H54 (cell line): ENCODE measurements at regions not wholly inside any gene's neighbourhood (a gene's known extent, or its start where the extent isn't known, plus 50 kb on each side); places are given as distances from the start of the nearest gene placed in this dataset.

Experiments used
- DNase-seq: peaks from one replicate; pipeline ENCODE4 v3.0.0; 2011; ENCODE audit warnings: low spot score, mixed read lengths; ENCODE audit not compliant: insufficient read length
- FAIRE-seq: peaks from 3 replicates; lab custom pipeline; 2011; peaks lifted over from hg19 to GRCh38; lab: Jason Lieb, UNC
- POLR2A ChIP-seq: IDR thresholded peaks from 2 replicates; pipeline ENCODE4 v1.6.1; 2011; ENCODE audit warnings: low read depth, mild to moderate bottlenecking, low read length

DNA sequence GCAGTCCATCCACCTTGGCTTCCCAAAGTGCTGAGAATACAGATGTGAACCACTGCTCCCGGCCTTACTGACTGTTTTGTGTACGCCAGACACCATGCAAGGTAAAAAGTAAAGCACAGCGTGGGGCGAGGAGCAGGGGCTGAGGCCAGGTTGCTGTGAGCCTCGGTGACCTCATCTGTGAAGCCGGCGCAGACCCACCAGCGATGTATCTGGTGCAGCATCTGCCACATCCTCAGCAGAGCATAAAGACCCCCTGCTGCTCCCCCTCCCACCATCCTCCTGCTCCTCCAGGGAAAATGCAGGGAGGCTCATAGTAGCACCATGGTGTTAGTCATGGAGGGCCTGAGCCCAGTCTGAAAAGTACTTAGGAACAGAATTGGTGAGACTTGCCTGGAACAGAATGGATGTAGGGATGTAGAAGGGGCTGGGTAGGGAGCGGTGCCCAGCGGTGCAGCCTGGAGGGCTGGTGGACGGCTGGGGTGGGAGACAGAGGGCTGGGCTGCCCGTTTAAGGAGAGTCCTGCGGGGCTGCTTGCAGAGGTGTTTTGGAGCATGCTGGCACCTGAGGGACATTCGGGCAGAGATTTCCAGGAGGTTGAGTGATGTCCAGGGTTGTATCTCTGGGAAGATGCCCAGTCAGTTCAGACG is 462.4 kb downstream of the BRD1 start:
- TF ChIP-seq POLR2A = no peak
- DNase-seq (no peak), FAIRE-seq (no peak)

DNA sequence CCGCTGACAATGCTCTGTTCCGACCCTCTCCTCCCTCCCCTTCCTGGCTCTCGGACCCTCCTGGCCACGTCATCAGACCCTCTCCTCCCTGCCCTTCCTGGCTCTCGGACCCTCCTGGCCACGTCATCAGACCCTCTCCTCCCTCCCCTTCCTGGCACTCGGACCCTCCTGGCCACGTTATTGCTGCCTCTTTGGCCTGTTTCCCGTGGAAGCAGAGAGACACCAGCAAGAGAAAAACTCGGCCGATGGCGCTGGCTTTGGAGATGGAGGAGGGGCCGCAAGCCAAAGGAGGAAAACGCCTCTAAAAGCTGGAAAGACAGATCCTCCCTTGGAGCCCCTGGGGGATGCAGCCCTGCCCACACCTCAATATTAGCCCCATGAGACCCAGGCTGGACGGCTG is 463.3 kb downstream of the BRD1 start:
- no peak for FAIRE-seq
- no peak for TF ChIP-seq POLR2A
- no peak for DNase-seq

DNA sequence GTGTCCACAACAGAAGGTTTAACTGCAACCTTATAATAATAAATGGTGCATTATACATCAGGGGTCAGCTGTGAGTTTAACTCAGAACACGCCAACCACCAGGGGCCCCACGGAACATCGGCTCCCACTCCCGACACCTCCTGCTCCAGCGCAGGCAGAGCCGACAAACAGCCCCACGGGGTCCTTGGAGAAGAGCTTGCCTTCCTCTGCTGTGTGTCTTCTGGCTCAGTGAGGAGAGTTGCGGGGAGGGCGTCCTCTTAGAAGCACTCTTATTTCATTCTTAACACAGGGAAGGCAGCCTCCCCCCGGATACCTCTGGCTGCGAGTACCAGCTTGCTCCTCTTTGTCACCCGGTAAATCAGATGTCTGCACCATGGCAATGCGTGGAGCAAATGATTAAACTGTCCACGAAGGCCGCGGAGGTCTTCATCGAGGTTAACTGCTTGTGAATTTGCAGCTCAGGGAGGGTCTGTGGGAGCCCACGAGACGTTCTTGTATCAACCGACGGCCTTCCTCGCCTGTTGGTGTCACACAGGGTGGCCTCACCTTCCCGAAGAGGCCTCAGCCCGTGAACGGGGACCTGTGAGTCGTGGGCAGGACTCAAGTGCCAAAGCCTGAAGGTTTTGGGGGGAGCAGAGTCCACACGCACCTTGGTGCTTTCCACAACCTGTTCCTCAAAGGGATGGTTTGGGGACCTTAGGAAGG is 464.0 kb downstream of the BRD1 start:
- no peak for FAIRE-seq
- DNase-seq = no peak
- TF ChIP-seq POLR2A = no peak

DNA sequence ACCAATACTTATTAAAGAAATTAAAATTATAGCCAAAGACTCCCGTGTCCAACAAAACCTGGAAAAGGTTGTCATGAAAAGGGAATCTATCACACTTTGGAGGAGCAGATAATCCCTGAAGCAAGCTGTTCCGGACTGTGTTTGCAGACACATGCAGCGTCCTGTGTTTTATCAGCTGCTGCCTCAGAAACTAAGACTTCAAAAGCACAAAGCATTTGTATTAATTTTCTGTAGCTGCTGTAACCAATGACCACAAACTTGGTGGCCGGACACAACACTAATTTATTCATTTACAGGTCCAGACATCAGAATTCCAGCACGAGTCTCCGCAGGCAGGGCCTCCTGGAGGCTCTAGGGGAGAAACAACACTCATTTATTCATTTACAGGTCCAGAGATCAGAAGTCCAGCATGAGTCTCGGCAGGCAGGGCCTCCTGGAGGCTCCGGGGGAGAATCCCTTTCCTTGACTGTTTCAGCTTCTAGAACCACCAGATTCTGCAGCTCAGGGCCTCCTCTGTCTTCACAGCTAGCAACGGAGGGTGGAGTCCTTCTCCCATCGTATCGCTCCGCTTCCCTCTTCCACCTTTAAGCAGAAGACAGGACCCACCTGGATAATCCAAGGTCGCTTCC is 465.3 kb downstream of the BRD1 start:
- DNase-seq (no peak), FAIRE-seq (no peak)
- no peak for TF ChIP-seq POLR2A

DNA sequence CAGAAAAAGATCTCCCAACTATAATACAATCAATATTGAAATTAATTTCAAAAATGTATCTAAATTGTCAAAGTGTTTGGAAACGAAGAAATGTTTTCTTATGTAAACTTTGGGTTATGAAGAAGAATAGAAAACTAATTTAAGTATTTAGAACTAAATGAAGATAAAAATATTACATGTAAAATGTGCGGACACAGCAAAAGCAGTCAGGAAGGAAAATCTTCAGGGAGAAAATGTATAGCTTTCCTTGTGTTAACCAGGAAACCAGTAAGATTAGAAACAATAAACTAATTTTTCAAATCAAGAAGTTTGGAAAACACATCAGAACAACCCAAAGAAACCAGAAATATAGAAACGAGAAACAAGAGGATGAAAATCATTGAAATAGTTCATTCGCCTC is 466.5 kb downstream of the BRD1 start:
- no peak for TF ChIP-seq POLR2A
- DNase-seq = no peak
- no peak for FAIRE-seq

DNA sequence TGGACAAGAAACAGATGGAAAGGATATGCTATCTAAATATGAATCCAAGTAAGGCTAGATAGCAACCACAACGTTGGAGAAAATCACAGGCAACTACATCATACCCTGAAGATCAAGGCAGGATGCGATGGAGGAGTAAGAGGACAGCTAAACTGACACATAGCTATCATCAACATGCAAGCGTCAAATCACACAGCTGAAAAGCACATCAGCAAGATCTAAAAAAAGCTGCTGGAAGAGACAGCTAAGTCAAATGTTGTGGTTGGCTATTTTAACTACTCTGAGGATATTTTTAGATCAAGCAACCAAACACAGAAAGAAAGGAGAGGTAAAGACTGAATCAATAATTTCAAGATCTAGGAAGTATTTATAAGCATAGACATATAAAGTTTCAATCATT is 466.9 kb downstream of the BRD1 start:
- no peak for DNase-seq
- TF ChIP-seq POLR2A = no peak
- FAIRE-seq = no peak

DNA sequence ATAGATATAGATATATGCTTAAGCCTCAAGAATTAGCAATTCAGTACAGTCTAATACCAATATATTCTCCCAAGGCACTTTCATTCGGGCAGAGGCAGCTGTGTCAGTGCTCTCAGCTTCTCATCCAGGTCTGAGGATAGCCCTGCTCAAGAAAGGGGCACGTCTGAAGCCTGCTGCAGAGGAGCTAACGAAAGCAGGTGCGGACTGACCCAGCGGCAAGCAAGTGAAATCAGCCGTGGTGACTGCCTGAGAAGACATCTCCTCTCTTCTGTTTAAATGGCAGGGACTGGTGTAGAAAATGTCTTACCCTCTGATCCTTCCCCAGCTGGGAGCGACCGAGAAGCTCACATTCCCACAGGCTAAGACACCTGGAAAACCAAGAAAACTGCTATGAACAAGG is 468.6 kb downstream of the BRD1 start:
- DNase-seq (no peak), FAIRE-seq (no peak)
- TF ChIP-seq POLR2A = no peak

DNA sequence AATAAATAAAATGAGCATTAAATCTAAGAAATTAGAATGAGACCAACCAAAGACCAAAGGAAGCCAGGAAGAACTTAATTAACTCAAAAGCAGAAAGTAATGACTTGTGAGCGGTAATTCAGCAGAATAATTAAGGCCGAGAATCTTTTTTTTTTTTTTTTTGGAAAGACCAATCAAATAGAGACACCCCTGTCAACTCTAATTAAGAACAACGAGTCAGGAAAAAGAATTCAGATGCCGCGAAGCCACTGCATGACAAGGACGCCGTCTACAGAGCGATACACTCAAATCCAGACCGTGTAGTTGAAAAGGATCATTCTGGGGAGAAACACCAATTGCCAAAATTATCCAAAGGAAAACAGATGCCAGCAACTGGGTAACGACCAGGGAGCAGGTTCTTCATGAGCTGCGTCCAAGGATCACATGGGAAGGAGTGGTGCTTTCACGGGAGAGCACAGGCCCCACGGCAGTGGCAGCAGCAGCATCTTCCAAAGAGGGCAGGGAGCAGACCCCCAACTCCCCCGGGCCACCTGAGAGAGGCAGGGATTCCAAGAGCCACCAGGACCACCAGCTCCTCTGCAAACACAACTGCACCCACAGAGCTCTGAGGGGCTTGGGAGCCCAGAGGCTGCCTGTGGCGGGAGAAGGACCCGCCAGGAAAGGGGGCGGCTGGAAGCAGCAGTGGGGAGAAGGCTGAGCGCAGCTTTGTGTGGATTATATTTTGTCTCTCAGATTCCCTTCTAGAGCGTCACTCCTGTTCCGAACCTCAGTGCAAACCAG is 469.8 kb downstream of the BRD1 start:
- DNase-seq (no peak), FAIRE-seq (no peak)
- TF ChIP-seq POLR2A = no peak

DNA sequence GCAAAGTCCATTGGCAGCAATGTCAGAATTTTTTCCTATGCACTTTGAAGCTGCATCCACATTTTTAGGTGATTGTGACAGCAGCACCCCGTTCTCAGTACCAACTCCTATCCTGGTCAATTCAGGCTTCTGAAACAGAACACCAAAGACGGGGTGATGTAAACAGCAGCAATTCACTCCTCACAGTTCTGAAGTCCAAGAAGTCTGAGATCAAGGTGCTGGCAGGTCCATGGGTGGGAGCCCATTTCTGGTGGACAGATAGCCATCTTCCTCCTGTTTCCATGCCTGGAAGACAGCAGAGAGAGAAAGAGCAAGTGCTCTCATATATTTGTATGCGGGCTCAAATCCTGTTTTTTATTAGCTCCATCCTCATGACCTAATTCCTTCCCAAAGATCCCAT is 471.2 kb downstream of the BRD1 start:
- FAIRE-seq = no peak

DNA sequence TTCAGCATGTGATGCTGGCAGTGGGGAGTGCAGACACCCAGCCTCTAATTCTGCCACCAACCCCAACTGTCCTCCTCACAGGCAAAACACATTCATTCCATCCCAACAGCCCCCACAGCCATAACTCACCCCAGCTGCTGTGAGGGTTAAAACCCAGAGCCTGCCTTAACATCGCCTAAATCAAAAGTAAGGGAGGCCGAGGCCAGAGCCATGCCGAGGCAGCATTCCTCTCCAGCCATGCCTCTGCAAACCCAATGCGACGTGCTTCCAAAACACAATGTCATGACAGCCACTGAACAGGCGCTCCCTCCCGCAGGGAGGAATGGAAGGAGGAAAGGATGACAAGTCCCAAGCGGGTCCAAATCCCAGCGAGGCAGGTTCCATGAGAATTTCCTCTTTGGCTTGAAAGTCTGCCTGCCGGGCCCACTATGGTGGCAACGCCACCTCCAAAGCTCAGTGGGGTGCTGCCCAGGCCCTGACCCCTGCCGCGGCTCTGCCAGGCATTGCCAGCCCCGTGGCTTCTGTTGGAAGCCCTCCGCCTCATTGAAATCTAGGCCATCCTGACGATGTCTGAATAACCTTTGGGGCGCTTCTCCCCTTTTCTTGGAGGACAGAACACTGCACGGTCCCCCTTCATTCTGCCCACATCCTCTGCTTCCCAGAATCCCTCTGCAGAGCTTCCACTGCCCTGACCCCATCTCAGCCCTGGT is 472.3 kb downstream of the BRD1 start:
- TF ChIP-seq POLR2A = no peak
- FAIRE-seq (no peak), DNase-seq (no peak)

More for the DNA sequence above, 471.2 kb downstream of the BRD1 start:
- no peak for TF ChIP-seq POLR2A
- no peak for DNase-seq

DNA sequence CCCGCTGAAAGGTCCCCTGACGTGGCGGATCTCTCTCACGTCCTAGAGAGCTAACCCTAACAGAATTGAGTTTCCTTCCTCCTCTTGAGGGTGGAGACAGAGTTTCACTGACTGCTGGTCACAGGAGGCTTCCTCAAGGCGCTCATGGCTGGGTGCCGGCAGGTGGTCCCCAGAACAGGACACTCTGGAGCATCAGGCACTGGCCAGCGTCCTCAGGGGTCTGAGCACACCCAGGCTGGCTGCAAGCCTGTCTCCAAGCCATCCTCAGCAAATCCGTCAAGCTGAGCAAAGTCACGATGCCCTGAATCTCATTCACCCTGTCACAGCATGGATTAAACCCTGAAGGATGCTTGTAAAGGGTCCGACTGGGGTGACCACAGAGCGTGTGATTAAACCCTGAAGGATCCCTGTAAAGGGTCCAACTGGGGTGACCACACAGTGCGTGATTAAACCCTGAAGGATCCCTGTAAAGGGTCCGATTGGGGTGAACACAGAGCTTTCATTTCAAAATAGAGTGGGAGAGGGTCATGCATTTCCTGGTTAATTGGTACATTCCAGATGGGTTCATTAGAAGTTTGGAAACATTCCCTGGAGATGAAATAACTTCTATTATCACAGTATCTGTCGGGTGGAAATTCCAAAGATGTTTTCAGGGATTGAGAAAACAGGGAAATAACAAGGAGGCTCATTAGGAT is 473.0 kb downstream of the BRD1 start:
- DNase-seq = no peak
- TF ChIP-seq POLR2A = no peak
- no peak for FAIRE-seq

DNA sequence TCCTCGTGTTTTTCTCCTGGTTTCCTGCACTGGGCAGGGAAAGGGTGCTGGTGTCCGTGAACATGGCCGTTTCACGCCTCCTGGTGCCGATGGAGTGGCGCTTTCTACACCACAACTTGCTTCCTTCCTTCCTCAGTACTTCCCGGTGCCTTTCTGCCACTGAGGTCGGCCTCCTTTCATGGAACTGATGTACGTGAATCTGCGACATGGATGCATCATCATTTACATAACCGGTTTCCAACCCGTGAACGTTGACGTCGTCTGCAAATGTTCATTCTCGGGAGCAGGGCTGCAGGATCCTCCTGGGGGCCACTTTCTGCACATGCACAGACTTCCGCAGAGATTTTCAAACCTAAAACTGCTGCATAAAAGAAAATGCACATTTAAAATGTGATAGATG is 474.4 kb downstream of the BRD1 start:
- DNase-seq = no peak
- FAIRE-seq = no peak
- no peak for TF ChIP-seq POLR2A
